ENCODE measurements at regions not wholly inside any gene's neighbourhood (a gene's known extent, or its start where the extent isn't known, plus 50 kb on each side); places are given as distances from the start of the nearest gene placed in this dataset.
A peak's percentile ranks its signal among the peaks of the same experiment; 100 is the strongest.

DNA sequence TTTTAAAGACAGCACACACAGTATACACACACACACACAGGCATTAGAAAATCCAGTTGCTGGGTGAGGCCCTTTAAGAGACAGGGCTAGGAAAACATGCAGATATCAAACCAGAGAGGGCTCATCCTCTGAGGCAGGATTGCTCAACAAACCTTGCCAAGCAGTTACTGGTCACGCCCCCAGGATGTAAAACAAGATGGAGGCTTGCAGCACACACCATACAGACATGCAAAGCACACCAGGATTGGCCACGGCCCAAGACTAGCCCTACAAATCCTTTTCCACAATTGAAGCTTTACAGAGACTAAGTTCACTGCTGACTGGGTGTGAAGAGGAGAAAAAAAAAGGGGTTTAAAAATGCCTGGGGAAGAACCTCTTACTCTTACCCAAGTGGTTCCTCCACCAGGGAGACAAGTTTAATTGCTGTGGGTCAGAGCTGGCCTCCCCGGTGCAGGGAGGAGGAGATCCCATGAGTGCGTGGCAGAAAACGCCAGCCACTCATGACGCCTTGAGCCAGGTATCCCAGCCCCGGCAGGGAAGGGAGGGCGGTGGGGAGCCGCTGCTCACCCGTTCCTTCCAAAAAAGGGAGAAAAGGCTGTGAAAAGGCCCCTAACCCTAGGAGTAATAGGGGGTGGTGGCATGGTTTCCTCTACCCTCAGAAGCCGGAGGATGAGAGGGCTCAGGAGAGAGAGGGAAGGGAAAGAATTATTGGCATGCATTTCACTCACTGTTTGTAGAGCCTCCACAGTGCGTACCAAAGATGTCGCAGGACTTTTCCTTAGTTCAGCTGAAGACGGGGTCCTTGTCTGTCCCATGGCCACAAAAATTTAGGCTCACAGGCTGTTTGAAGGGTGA is 594.6 kb upstream of the ZP4 start:
- Histone ChIP-seq H3K4me3 (ENCODE audit: low read depth, low read length) (no peak overlapping the region), H3K9me3 (no peaks in the 10 kb centered on the region), H3K36me3 (no peaks in the 10 kb centered on the region), H3K4me1 (no peaks in the 10 kb centered on the region; the same call in 1 of the 2 replicates), H3K27me3 (no peaks in the 10 kb centered on the region)
- TF ChIP-seq, protein P1, sequence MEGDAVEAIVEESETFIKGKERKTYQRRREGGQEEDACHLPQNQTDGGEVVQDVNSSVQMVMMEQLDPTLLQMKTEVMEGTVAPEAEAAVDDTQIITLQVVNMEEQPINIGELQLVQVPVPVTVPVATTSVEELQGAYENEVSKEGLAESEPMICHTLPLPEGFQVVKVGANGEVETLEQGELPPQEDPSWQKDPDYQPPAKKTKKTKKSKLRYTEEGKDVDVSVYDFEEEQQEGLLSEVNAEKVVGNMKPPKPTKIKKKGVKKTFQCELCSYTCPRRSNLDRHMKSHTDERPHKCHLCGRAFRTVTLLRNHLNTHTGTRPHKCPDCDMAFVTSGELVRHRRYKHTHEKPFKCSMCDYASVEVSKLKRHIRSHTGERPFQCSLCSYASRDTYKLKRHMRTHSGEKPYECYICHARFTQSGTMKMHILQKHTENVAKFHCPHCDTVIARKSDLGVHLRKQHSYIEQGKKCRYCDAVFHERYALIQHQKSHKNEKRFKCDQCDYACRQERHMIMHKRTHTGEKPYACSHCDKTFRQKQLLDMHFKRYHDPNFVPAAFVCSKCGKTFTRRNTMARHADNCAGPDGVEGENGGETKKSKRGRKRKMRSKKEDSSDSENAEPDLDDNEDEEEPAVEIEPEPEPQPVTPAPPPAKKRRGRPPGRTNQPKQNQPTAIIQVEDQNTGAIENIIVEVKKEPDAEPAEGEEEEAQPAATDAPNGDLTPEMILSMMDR (IDR thresholded peaks at IDR 0.05; ENCODE audit: low read depth, low read length): no peak
- DNase-seq: peak; percentile 20

DNA sequence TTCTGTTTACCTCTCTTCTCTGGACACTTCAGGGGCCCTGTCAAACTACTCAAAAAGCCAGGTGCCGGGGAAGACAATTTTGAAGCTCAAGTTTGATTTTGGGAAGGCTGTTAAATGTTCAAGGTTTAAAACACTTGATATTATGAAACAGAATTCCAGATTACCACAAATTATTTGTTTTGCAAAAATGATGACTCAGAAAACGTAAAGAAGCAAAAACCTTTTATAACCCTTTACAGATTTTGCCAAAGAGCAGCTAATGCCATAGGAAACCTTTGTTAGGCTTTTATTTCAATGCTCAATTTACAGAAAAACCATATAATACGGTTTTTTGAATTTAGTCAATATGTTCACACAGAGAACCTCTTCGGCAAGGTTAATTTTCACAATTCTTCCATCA is 593.4 kb upstream of the ZP4 start:
- DNase-seq: no peak
- Histone ChIP-seq H3K4me1 (no peaks in the 10 kb centered on the region; the same call in 1 of the 2 replicates), H3K36me3 (no peaks in the 10 kb centered on the region), H3K27me3 (no peaks in the 10 kb centered on the region), H3K9me3 (no peaks in the 10 kb centered on the region), H3K4me3 (ENCODE audit: low read depth, low read length) (no peak overlapping the region)
- TF ChIP-seq, protein P1 (IDR thresholded peaks at IDR 0.05; ENCODE audit: low read depth, low read length): no peak

DNA sequence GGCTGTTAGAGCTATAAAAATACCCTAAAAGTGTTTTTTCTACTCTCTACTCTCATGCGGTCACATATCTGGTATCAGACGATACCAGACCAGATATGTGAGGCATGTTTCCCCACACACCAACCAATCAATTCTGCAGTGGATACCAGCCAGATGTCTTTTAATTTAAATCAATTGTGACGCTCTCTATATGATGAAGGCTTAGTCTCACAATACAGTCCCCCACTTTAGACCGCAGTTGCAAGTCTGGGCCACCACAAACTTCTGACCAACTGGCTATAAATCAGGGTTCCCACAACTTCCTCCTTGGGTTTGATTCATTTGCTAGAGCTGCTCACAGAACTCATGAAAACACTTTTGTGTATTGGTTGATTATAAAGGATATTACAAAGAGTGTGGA is 586.1 kb upstream of the ZP4 start:
- TF ChIP-seq, protein P1 (IDR thresholded peaks at IDR 0.05; ENCODE audit: low read depth, low read length): no peak
- Histone ChIP-seq H3K4me3 (ENCODE audit: low read depth, low read length) (no peak overlapping the region), H3K36me3 (no peaks in the 10 kb centered on the region), H3K27me3 (no peaks in the 10 kb centered on the region), H3K4me1 (peaks cover 20% of the 10 kb centered on the region), H3K9me3 (no peaks in the 10 kb centered on the region)
- DNase-seq: no peak

DNA sequence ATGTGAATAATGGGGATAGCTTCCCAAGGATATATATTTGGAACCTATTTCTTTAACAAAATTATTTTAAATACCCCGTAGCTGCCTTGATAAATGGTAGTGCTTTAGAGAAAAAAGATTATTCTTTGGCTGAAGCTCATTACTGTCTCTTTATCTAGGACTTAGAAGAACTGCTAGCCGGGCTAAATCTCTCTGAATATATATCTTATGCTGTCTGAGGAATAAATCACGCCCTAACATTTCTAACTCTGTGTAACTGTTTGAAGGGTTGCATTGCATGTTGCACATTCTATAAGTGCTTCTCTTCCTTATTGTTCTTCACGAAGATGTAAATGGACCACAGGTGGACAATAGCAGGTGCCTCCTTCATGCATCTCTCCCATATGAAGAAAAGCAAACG is 585.0 kb upstream of the ZP4 start:
- TF ChIP-seq, protein P1 (IDR thresholded peaks at IDR 0.05; ENCODE audit: low read depth, low read length): no peak
- Histone ChIP-seq H3K9me3 (no peaks in the 10 kb centered on the region), H3K4me3 (ENCODE audit: low read depth, low read length) (no peak overlapping the region), H3K27me3 (no peaks in the 10 kb centered on the region), H3K4me1 (peaks cover 20% of the 10 kb centered on the region), H3K36me3 (no peaks in the 10 kb centered on the region)
- no peak for DNase-seq

DNA sequence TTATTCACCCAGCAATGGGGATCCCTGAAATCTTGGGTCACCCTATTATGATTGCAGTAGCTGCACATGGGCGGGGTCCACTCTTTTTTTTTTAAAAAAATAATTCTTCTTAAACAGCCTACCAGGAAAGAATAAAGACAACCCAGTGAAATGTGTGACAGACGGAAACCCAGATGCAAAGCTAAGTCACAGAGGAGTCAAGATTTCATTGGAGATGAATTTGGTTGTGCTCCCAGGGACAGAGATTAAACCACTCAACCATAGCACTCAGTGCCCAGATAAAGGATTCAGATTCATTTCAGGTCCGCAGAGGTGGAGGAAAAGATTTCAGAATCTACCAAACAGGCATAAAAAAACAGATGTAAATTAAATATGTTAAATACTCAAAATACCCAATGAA is 583.5 kb upstream of the ZP4 start:
- DNase-seq: no peak
- TF ChIP-seq, protein P1 (IDR thresholded peaks at IDR 0.05; ENCODE audit: low read depth, low read length): no peak
- Histone ChIP-seq H3K4me3 (ENCODE audit: low read depth, low read length) (no peak overlapping the region), H3K36me3 (no peaks in the 10 kb centered on the region), H3K4me1 (peaks cover 20% of the 10 kb centered on the region), H3K9me3 (no peaks in the 10 kb centered on the region), H3K27me3 (no peaks in the 10 kb centered on the region)

DNA sequence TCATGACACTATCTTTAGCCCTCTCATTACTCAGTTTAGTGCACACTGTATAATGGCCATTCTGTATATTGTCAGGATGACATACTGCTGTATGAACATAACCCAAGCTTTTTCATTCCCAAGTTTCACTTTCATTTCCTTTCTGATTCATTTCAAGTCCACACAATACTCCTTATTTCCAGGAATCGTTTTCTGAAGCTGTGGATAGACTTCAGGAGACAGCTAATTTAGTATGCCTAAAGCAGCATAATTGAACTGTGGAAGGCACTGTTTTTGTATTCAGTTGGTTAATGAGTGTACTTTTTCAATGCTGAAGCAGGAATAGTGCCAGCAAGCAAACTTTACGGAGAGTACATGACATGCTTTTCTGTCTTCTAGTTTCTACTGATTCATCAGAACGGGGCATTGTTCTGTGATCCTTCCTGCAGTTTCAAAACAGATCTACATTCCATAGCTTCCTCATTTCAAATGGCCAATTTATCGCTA is 578.5 kb upstream of the ZP4 start:
- no peaks in the 10 kb centered on the region for H3K27me3 ChIP-seq
- H3K36me3 ChIP-seq: no peaks in the 10 kb centered on the region
- H3K4me3 ChIP-seq (ENCODE audit: low read depth, low read length): no peak overlapping the region
- H3K4me1 ChIP-seq: peaks cover 25% of the 10 kb centered on the region
- TF ChIP-seq, protein P1 (IDR thresholded peaks at IDR 0.05; ENCODE audit: low read depth, low read length): no peak
- DNase-seq: no peak
- no peaks in the 10 kb centered on the region for H3K9me3 ChIP-seq

Data from BE2C (cell line).